ENCODE measurements at regions not wholly inside any gene's neighbourhood (a gene's known extent, or its start where the extent isn't known, plus 50 kb on each side); places are given as distances from the start of the nearest gene placed in this dataset.

GRCh38 chr5:60370508-60370907, 329.5 kb downstream of the DEPDC1B start:
- H3K27ac Mint-ChIP-seq: no peak overlapping the region
- intact Hi-C loops (cut with micrococcal nuclease): no loop called here
- H3K4me1 Mint-ChIP-seq (ENCODE audit: low read depth): no peaks in the 10 kb centered on the region
- no peaks in the 10 kb centered on the region for H3K36me3 Mint-ChIP-seq (ENCODE audit: low read depth)
- no peaks in the 10 kb centered on the region for H3K9me3 Mint-ChIP-seq
- H3K27me3 Mint-ChIP-seq (ENCODE audit: insufficient read depth): no peaks in the 10 kb centered on the region
- DNase-seq (ENCODE audit: low spot score): no peak
- no peak overlapping the region for H3K4me3 Mint-ChIP-seq

GRCh38 chr5:60369391-60369790, 330.6 kb downstream of the DEPDC1B start:
- intact Hi-C loops (cut with micrococcal nuclease): no loop called here
- no peak for DNase-seq (ENCODE audit: low spot score)
- H3K27ac Mint-ChIP-seq: no peak overlapping the region
- no peaks in the 10 kb centered on the region for H3K36me3 Mint-ChIP-seq (ENCODE audit: low read depth)
- no peaks in the 10 kb centered on the region for H3K4me1 Mint-ChIP-seq (ENCODE audit: low read depth)
- H3K4me3 Mint-ChIP-seq: no peak overlapping the region
- no peaks in the 10 kb centered on the region for H3K9me3 Mint-ChIP-seq
- H3K27me3 Mint-ChIP-seq (ENCODE audit: insufficient read depth): no peaks in the 10 kb centered on the region

GRCh38 chr5:60368100-60368499, 331.9 kb downstream of the DEPDC1B start:
- Mint-ChIP-seq H3K27ac (no peak overlapping the region), H3K4me1 (ENCODE audit: low read depth) (no peaks in the 10 kb centered on the region), H3K4me3 (no peak overlapping the region), H3K9me3 (no peaks in the 10 kb centered on the region), H3K27me3 (ENCODE audit: insufficient read depth) (no peaks in the 10 kb centered on the region), H3K36me3 (ENCODE audit: low read depth) (no peaks in the 10 kb centered on the region)
- intact Hi-C loops (cut with micrococcal nuclease): no loop called here
- DNase-seq (ENCODE audit: low spot score): no peak

GRCh38 chr5:60366489-60366888, 333.5 kb downstream of the DEPDC1B start:
- DNase-seq (ENCODE audit: low spot score): no peak
- Mint-ChIP-seq H3K9me3 (no peaks in the 10 kb centered on the region), H3K27ac (no peak overlapping the region), H3K4me1 (ENCODE audit: low read depth) (no peaks in the 10 kb centered on the region), H3K36me3 (ENCODE audit: low read depth) (no peaks in the 10 kb centered on the region), H3K27me3 (ENCODE audit: insufficient read depth) (no peaks in the 10 kb centered on the region), H3K4me3 (no peak overlapping the region)
- intact Hi-C loops (cut with micrococcal nuclease): no loop called here

- no peak for DNase-seq (ENCODE audit: low spot score)
- H3K27ac Mint-ChIP-seq: no peak overlapping the region
- no peaks in the 10 kb centered on the region for H3K9me3 Mint-ChIP-seq
- no peaks in the 10 kb centered on the region for H3K27me3 Mint-ChIP-seq (ENCODE audit: insufficient read depth)
- intact Hi-C loops (cut with micrococcal nuclease): no loop called here
- no peaks in the 10 kb centered on the region for H3K4me1 Mint-ChIP-seq (ENCODE audit: low read depth)
- no peaks in the 10 kb centered on the region for H3K36me3 Mint-ChIP-seq (ENCODE audit: low read depth)
- H3K4me3 Mint-ChIP-seq: no peak overlapping the region
These were observed 335.0 kb downstream of the DEPDC1B start for GRCh38 chr5:60365001-60365400.

- no peaks in the 10 kb centered on the region for H3K9me3 Mint-ChIP-seq
- no peak for DNase-seq (ENCODE audit: low spot score)
- no peaks in the 10 kb centered on the region for H3K4me1 Mint-ChIP-seq (ENCODE audit: low read depth)
- H3K36me3 Mint-ChIP-seq (ENCODE audit: low read depth): no peaks in the 10 kb centered on the region
- H3K4me3 Mint-ChIP-seq: no peak overlapping the region
- H3K27ac Mint-ChIP-seq: no peak overlapping the region
- intact Hi-C loops (cut with micrococcal nuclease): no loop called here
- H3K27me3 Mint-ChIP-seq (ENCODE audit: insufficient read depth): no peaks in the 10 kb centered on the region
These were observed 337.8 kb downstream of the DEPDC1B start for GRCh38 chr5:60362158-60362557.

GRCh38 chr5:60360355-60360754, 339.6 kb downstream of the DEPDC1B start:
- H3K4me3 Mint-ChIP-seq: no peak overlapping the region

GRCh38 chr5:60357302-60357701, 342.7 kb downstream of the DEPDC1B start:
- no peak for DNase-seq (ENCODE audit: low spot score)
- H3K4me1 Mint-ChIP-seq (ENCODE audit: low read depth): no peaks in the 10 kb centered on the region
- no peaks in the 10 kb centered on the region for H3K9me3 Mint-ChIP-seq
- no peaks in the 10 kb centered on the region for H3K27me3 Mint-ChIP-seq (ENCODE audit: insufficient read depth)
- no peaks in the 10 kb centered on the region for H3K36me3 Mint-ChIP-seq (ENCODE audit: low read depth)
- intact Hi-C loops (cut with micrococcal nuclease): no loop called here
- no peak overlapping the region for H3K4me3 Mint-ChIP-seq
- H3K27ac Mint-ChIP-seq: no peak overlapping the region

More at GRCh38 chr5:60360355-60360754, 339.6 kb downstream of the DEPDC1B start:
- no peak overlapping the region for H3K27ac Mint-ChIP-seq
- no peaks in the 10 kb centered on the region for H3K4me1 Mint-ChIP-seq (ENCODE audit: low read depth)
- no peak for DNase-seq (ENCODE audit: low spot score)
- intact Hi-C loops (cut with micrococcal nuclease): no loop called here
- H3K27me3 Mint-ChIP-seq (ENCODE audit: insufficient read depth): no peaks in the 10 kb centered on the region
- H3K36me3 Mint-ChIP-seq (ENCODE audit: low read depth): no peaks in the 10 kb centered on the region
- H3K9me3 Mint-ChIP-seq: no peaks in the 10 kb centered on the region

GRCh38 chr5:60356745-60357144, 343.2 kb downstream of the DEPDC1B start:
- H3K9me3 Mint-ChIP-seq: no peaks in the 10 kb centered on the region
- H3K4me1 Mint-ChIP-seq (ENCODE audit: low read depth): no peaks in the 10 kb centered on the region
- H3K27ac Mint-ChIP-seq: no peak overlapping the region
- DNase-seq (ENCODE audit: low spot score): no peak
- no peaks in the 10 kb centered on the region for H3K36me3 Mint-ChIP-seq (ENCODE audit: low read depth)
- H3K4me3 Mint-ChIP-seq: no peak overlapping the region
- no peaks in the 10 kb centered on the region for H3K27me3 Mint-ChIP-seq (ENCODE audit: insufficient read depth)
- intact Hi-C loops (cut with micrococcal nuclease): no loop called here

- Mint-ChIP-seq H3K4me3 (no peak overlapping the region), H3K36me3 (ENCODE audit: low read depth) (no peaks in the 10 kb centered on the region), H3K27me3 (ENCODE audit: insufficient read depth) (no peaks in the 10 kb centered on the region), H3K9me3 (no peaks in the 10 kb centered on the region), H3K4me1 (ENCODE audit: low read depth) (no peaks in the 10 kb centered on the region), H3K27ac (no peak overlapping the region)
- DNase-seq (ENCODE audit: low spot score): no peak
- intact Hi-C loops (cut with micrococcal nuclease): no loop called here
These were observed 344.8 kb downstream of the DEPDC1B start for GRCh38 chr5:60355181-60355580.

GRCh38 chr5:60354311-60354710, 345.7 kb downstream of the DEPDC1B start:
- Mint-ChIP-seq H3K4me1 (ENCODE audit: low read depth) (no peaks in the 10 kb centered on the region), H3K27me3 (ENCODE audit: insufficient read depth) (no peaks in the 10 kb centered on the region), H3K27ac (no peak overlapping the region), H3K36me3 (ENCODE audit: low read depth) (no peaks in the 10 kb centered on the region), H3K4me3 (no peak overlapping the region), H3K9me3 (no peaks in the 10 kb centered on the region)
- intact Hi-C loops (cut with micrococcal nuclease): no loop called here
- DNase-seq (ENCODE audit: low spot score): no peak

- Mint-ChIP-seq H3K4me1 (ENCODE audit: low read depth) (no peaks in the 10 kb centered on the region), H3K27ac (no peak overlapping the region), H3K36me3 (ENCODE audit: low read depth) (no peaks in the 10 kb centered on the region), H3K9me3 (no peaks in the 10 kb centered on the region), H3K4me3 (no peak overlapping the region), H3K27me3 (ENCODE audit: insufficient read depth) (no peaks in the 10 kb centered on the region)
- intact Hi-C loops (cut with micrococcal nuclease): no loop called here
- no peak for DNase-seq (ENCODE audit: low spot score)
These were observed 346.9 kb downstream of the DEPDC1B start for GRCh38 chr5:60352992-60353599.

- Mint-ChIP-seq H3K9me3 (no peaks in the 10 kb centered on the region), H3K4me1 (ENCODE audit: low read depth) (no peaks in the 10 kb centered on the region), H3K27me3 (ENCODE audit: insufficient read depth) (no peaks in the 10 kb centered on the region), H3K36me3 (ENCODE audit: low read depth) (no peaks in the 10 kb centered on the region), H3K27ac (no peak overlapping the region), H3K4me3 (no peak overlapping the region)
- no peak for DNase-seq (ENCODE audit: low spot score)
- intact Hi-C loops (cut with micrococcal nuclease): no loop called here
These were observed 349.2 kb downstream of the DEPDC1B start for GRCh38 chr5:60350794-60351193.

- Mint-ChIP-seq H3K27me3 (ENCODE audit: insufficient read depth) (no peaks in the 10 kb centered on the region), H3K27ac (no peak overlapping the region), H3K4me3 (no peak overlapping the region), H3K36me3 (ENCODE audit: low read depth) (no peaks in the 10 kb centered on the region), H3K4me1 (ENCODE audit: low read depth) (no peaks in the 10 kb centered on the region), H3K9me3 (no peaks in the 10 kb centered on the region)
- DNase-seq (ENCODE audit: low spot score): no peak
- intact Hi-C loops (cut with micrococcal nuclease): no loop called here
These were observed 350.0 kb downstream of the DEPDC1B start for GRCh38 chr5:60349891-60350415.

Measured in activated T-helper 1 cell treated with anti-CD3 and anti-CD28 coated beads, Interleukin-12 subunit alpha, Interleukin-12 subunit beta, Interleukin-2, Interleukin-4 antibody, amounts not matched to agents 30 ng/mL and 10 ng/mL and 1 ng/mL, durations not matched to agents 14 hours and 24 hours and 36 hours (primary cell).